ENCODE measurements at regions not wholly inside any gene's neighbourhood (a gene's known extent, or its start where the extent isn't known, plus 50 kb on each side); places are given as distances from the start of the nearest gene placed in this dataset.

DNA sequence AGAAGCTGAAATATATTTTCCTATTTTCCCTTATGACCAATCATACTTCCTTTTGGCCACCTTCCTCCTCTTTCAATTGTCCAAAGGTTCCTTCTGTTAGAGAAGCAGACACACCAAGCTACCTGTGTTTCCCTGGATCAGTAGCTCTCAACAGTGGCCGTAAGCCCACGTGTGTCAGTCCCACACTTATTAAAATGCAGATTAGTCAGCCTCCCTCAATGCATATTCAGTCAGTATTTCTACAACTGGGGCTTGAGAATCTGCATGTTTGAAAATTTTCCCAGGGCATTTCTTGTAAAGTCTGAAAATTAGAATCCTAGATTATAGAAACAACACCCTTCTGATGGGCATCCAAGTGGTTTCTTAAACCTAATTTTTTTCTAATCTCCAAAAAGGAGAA, 54.0 kb upstream of the ITPRID2 start:
- H3K4me3 ChIP-seq, result no peak overlapping the region
- H3K9me3 ChIP-seq, result no peaks in the 10 kb centered on the region
- no peak for DNase-seq
- H3K36me3 ChIP-seq, result no peaks in the 10 kb centered on the region
- no peaks in the 10 kb centered on the region for H3K27me3 ChIP-seq

DNA sequence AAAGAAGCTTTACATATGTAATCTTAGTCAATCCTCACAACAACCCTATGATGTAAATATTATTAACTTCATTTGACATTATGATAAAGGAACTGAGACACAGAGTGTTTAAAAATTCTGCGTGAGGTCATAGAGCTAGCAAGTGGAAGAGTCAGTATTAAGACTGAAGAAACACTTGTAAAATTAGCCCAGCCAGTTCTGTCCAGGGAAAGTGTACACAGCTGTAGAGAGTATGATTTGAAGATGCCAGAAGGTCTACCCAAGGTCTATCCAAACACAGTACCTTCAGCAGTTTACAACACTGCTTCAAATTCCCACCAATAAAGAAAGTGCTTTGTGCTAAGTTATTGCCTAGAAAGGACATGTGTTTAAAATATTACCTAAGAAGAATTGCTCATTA, 51.7 kb upstream of the ITPRID2 start:
- H3K9me3 ChIP-seq, result no peaks in the 10 kb centered on the region
- H3K36me3 ChIP-seq, result no peaks in the 10 kb centered on the region
- no peak overlapping the region for H3K4me3 ChIP-seq
- H3K27me3 ChIP-seq, result no peaks in the 10 kb centered on the region
- no peak for DNase-seq

DNA sequence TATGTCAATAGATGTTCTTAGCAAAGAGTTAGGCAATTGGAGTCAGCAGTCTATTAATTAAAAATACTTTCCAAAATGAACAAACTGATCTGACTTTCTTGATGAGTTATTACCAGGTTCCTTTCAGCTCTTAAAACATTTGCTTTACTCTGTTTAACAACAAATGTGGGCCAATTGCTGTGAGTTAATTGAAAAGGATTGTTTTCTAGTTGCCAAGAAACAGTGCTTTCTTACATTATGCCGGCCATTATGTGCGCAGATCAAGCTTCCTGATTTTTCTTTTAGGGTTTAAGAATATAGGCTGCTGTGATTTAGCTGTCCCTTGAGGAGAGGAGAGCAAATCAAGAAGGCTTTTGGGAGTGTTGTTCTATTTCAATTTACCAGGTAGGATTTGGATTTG, 50.5 kb upstream of the ITPRID2 start:
- Histone ChIP-seq H3K27me3 (no peaks in the 10 kb centered on the region), H3K36me3 (no peaks in the 10 kb centered on the region), H3K9me3 (no peaks in the 10 kb centered on the region), H3K4me3 (no peak overlapping the region)
- DNase-seq, result no peak
